ENCODE measurements at regions not wholly inside any gene's neighbourhood (a gene's known extent, or its start where the extent isn't known, plus 50 kb on each side); places are given as distances from the start of the nearest gene placed in this dataset.

GRCh38 chr2:134788417-134788816, 50.0 kb upstream of the ACMSD start:
- no peaks in the 10 kb centered on the region for H3K36me3 Mint-ChIP-seq
- no peaks in the 10 kb centered on the region for H3K4me1 Mint-ChIP-seq
- H3K27ac Mint-ChIP-seq = no peak overlapping the region
- no peak for ATAC-seq
- H3K9me3 Mint-ChIP-seq = no peaks in the 10 kb centered on the region
- H3K27me3 Mint-ChIP-seq = no peaks in the 10 kb centered on the region
- H3K4me3 Mint-ChIP-seq = no peak overlapping the region

Measured in stimulated activated memory B cell treated with anti-CD40 and anti-IgM and Interleukin-4, amounts not matched to agents 10 μg/mL and 1 μg/mL and 100 μg/mL, for 72 hours (primary cell).